Neural crest cell (in vitro differentiated cells): ENCODE measurements at regions not wholly inside any gene's neighbourhood (a gene's known extent, or its start where the extent isn't known, plus 50 kb on each side); places are given as distances from the start of the nearest gene placed in this dataset.

Experiments used
- DNase-seq: peaks from one replicate; pipeline ENCODE4 v3.0.0; 2021; ENCODE audit warnings: low read depth, mixed read lengths, low spot score
- H3K27ac Mint-ChIP-seq: one replicate; pipeline ENCODE4 v1.8.0; 2021; ENCODE audit warnings: mild to moderate bottlenecking, mixed read lengths; ENCODE audit not compliant: unreplicated experiment
- H3K27me3 Mint-ChIP-seq: 2 replicates; pipeline ENCODE4 v1.8.0; 2021; ENCODE audit warnings: low read depth, mild to moderate bottlenecking, mixed read lengths
- H3K36me3 Mint-ChIP-seq: 2 replicates; pipeline ENCODE4 v1.8.0; 2021; ENCODE audit warnings: low read depth, mild to moderate bottlenecking, mixed read lengths
- H3K4me1 Mint-ChIP-seq: 2 replicates; pipeline ENCODE4 v1.8.0; 2021; ENCODE audit warnings: mixed read lengths
- H3K4me3 Mint-ChIP-seq: one replicate; pipeline ENCODE4 v1.8.0; 2021; ENCODE audit warnings: mild to moderate bottlenecking, mixed read lengths
- H3K9me3 Mint-ChIP-seq: 2 replicates; pipeline ENCODE4 v1.8.0; 2021; ENCODE audit warnings: mixed read lengths
- TF ChIP-seq, protein P1 (sequence below): fragments of 200-600 bp; sonication (generic); conservative IDR thresholded peaks from 2 replicates; pipeline ENCODE4 v1.5.0; 2021; ENCODE audit warnings: antibody characterized with exemption, mild to moderate bottlenecking

DNA sequence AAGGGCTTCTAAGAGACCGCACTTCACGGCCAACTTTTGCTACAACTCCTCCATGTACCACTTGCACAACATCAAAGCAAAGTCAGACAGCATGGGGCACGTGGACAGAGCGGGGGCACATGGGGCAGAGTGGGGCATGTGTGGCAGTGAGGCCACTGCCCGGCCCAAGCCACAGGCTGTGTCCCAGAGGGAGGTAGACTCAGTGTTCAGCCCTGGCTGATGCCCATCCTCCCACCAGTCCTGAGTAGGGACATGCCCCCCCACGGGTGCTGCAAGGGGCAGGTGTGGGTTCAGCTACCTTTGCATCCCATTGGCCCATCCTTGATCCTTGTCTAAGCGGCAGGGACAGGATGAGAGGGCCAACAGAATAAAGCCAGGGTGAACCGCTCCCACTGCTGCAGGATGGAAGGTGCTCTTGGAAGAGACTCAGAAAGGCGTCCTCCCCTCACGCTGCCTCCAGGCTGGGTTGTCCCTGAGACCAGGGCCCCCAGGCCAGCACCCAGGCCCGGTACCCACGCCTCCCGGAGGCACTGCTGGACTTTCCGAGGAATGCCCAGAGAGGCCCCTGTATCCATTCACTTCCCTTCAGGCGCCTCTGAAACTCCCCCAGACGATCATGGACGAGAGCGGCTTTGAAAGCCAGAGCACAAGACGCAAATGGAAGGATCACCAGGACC, 218.2 kb downstream of the NDUFA10 start:
- TF ChIP-seq, protein P1, sequence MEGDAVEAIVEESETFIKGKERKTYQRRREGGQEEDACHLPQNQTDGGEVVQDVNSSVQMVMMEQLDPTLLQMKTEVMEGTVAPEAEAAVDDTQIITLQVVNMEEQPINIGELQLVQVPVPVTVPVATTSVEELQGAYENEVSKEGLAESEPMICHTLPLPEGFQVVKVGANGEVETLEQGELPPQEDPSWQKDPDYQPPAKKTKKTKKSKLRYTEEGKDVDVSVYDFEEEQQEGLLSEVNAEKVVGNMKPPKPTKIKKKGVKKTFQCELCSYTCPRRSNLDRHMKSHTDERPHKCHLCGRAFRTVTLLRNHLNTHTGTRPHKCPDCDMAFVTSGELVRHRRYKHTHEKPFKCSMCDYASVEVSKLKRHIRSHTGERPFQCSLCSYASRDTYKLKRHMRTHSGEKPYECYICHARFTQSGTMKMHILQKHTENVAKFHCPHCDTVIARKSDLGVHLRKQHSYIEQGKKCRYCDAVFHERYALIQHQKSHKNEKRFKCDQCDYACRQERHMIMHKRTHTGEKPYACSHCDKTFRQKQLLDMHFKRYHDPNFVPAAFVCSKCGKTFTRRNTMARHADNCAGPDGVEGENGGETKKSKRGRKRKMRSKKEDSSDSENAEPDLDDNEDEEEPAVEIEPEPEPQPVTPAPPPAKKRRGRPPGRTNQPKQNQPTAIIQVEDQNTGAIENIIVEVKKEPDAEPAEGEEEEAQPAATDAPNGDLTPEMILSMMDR, result no peak
- no peaks in the 10 kb centered on the region for H3K9me3 Mint-ChIP-seq
- no peaks in the 10 kb centered on the region for H3K36me3 Mint-ChIP-seq
- peak overlapping the region; percentile 74 for H3K27ac Mint-ChIP-seq
- no peak overlapping the region for H3K4me3 Mint-ChIP-seq
- DNase-seq, result no peak
- peaks cover 16% of the 10 kb centered on the region for H3K4me1 Mint-ChIP-seq
- H3K27me3 Mint-ChIP-seq, result peaks cover 3% of the 10 kb centered on the region

DNA sequence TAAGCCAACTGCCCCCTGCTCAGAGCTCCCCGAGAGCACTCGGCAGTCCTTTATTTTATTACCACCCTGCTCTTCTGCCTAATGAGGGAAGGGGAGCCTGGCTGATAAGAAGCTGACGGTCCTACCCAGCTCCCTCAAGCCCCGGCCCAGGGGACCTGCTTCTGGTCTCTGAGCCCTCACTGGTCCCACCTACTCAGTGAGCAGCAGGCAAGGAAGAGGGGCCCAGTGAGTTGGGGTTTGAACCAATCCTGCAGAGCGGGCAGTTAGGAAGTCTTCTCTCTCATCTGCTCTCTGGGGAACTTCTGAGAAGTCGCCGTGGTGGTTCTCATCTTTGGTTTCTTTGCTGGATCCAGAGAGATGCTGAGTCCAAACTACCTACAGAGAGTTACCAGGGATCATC, 218.9 kb downstream of the NDUFA10 start:
- Mint-ChIP-seq H3K36me3 (no peaks in the 10 kb centered on the region), H3K4me1 (peaks cover 16% of the 10 kb centered on the region), H3K27ac (no peak overlapping the region), H3K9me3 (no peaks in the 10 kb centered on the region), H3K4me3 (no peak overlapping the region), H3K27me3 (peaks cover 3% of the 10 kb centered on the region)
- TF ChIP-seq, protein P1, result no peak
- DNase-seq, result no peak

DNA sequence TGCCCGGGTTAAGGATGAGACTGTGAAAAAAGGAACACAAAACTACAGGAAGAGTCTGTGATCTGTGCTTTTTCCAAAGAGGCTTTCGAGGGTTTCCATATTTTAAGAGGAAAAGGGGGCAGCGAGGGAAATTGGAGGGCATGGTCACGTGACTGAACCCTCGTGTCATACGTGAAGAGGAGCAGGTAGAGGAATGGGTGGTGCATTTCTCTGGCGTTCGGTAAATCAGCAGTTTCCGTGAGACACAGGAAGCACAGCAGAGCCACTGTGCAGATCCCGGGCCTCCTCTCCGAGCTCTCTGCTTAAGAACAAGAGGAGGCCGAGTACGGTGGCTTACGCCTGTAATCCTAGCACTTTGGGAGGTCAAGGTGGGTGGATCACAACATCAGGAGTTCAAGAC, 219.7 kb downstream of the NDUFA10 start:
- H3K4me1 Mint-ChIP-seq, result peaks cover 16% of the 10 kb centered on the region
- H3K27ac Mint-ChIP-seq, result peak overlapping the region; percentile 60
- no peak for DNase-seq
- TF ChIP-seq, protein P1, result no peak
- no peak overlapping the region for H3K4me3 Mint-ChIP-seq
- H3K36me3 Mint-ChIP-seq, result no peaks in the 10 kb centered on the region
- peaks cover under 1% of the 10 kb centered on the region for H3K9me3 Mint-ChIP-seq
- peaks cover 3% of the 10 kb centered on the region for H3K27me3 Mint-ChIP-seq

DNA sequence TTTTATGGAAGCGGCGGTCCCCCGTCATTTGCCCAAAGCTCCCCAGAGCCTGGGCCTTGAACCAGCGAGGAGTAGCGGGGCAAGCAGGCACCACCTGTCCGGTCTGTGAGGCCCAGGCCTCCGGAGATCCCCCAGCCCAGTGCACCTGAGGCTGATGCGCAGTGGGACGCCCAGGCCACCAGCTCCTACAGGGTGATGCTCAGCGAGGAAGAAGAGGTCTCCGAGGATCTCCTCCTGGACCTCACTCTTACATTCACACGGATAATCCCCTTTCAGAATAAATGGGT, 220.2 kb downstream of the NDUFA10 start:
- Mint-ChIP-seq H3K4me3 (no peak overlapping the region), H3K4me1 (peaks cover 16% of the 10 kb centered on the region), H3K36me3 (no peaks in the 10 kb centered on the region), H3K9me3 (peaks cover 3% of the 10 kb centered on the region), H3K27ac (peak overlapping the region; percentile 60), H3K27me3 (peaks cover 3% of the 10 kb centered on the region)
- TF ChIP-seq, protein P1, result no peak
- DNase-seq, result no peak

DNA sequence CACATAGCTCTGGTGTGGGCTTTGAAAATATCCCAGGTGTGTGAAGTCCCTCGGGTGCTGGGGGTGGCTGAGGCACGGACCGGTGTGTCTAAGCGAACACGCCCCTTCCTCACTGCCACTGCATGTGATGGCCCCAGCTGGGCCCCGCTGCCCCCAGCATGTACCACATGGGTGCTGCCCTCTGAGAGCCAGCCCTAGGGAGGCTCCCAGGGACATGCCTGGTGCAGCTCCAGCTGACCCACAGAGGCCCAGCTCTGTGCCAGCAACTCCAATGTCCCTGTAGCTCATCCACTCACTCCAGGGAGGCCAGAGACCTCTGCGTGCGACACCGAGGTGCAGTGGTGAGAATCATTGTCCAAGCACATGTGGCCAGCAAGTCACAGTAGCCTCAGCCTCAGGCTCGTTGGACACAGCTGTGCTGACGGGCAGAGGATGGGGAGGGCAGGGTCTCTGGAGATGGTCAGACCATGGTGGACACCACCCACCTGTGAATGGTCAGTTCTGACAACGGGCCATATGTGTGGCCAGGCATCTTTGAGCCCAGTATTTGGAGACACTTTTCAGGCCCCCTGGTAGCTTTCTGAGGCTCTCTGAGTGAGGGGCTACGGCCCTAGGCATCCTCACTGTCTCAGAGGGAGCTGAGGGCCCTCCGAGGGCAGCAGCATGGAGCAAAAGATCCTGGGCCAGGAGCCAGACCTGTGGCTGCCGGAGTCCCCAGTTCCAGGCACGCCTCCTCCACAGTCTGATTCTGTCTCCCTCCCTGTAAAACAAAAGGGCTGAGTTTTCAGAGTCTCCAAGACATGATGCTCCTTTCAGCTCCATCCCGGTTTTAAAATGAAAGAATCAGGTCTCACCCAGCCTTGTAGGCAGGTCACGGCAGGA, 220.7 kb downstream of the NDUFA10 start:
- TF ChIP-seq, protein P1, result no peak
- peaks cover 3% of the 10 kb centered on the region for H3K27me3 Mint-ChIP-seq
- no peaks in the 10 kb centered on the region for H3K36me3 Mint-ChIP-seq
- H3K4me3 Mint-ChIP-seq, result no peak overlapping the region
- H3K9me3 Mint-ChIP-seq, result peaks cover 3% of the 10 kb centered on the region
- DNase-seq, result no peak
- peaks cover 16% of the 10 kb centered on the region for H3K4me1 Mint-ChIP-seq
- H3K27ac Mint-ChIP-seq, result no peak overlapping the region
